NCI-H82 treated with DMSO at 0.1 percent for 48 hours (cell line): ENCODE measurements at regions not wholly inside any gene's neighbourhood (a gene's known extent, or its start where the extent isn't known, plus 50 kb on each side); places are given as distances from the start of the nearest gene placed in this dataset.
"Not testable (repeated sequence)": the region's sequence is repeated elsewhere in the genome, so short reads cannot be mapped to it uniquely, and the experiment has no call there.

Experiments used
- DNase-seq: peaks from one replicate; lab custom pipeline; 2025; ENCODE audit not compliant: unreplicated experiment; lab: John Stamatoyannopoulos, UW

- no peak for DNase-seq
These were observed 115.4 kb upstream of the GBE1 start for GRCh38 chr3:81876826-81877225.

- no peak for DNase-seq
These were observed 113.3 kb upstream of the GBE1 start for GRCh38 chr3:81874738-81875137.

- no peak for DNase-seq
These were observed 111.1 kb upstream of the GBE1 start for GRCh38 chr3:81872566-81872965.

- DNase-seq, result no peak
These were observed 110.1 kb upstream of the GBE1 start for GRCh38 chr3:81871358-81872155.

GRCh38 chr3:81869382-81869781 lies 107.9 kb upstream of the GBE1 start:
- DNase-seq, result no peak

GRCh38 chr3:81868597-81868996 lies 107.2 kb upstream of the GBE1 start:
- DNase-seq, result no peak

GRCh38 chr3:81867875-81868274 lies 106.4 kb upstream of the GBE1 start:
- no peak for DNase-seq

- DNase-seq, result not testable (repeated sequence)
These were observed 103.7 kb upstream of the GBE1 start for GRCh38 chr3:81865164-81865563.

GRCh38 chr3:81864272-81864671 lies 102.8 kb upstream of the GBE1 start:
- DNase-seq, result no peak

- DNase-seq, result no peak
These were observed 102.3 kb upstream of the GBE1 start for GRCh38 chr3:81863756-81864155.

- no peak for DNase-seq
These were observed 100.1 kb upstream of the GBE1 start for GRCh38 chr3:81861593-81861992.

GRCh38 chr3:81859524-81859923 lies 98.1 kb upstream of the GBE1 start:
- no peak for DNase-seq

- no peak for DNase-seq
These were observed 92.0 kb upstream of the GBE1 start for GRCh38 chr3:81853431-81853830.

- no peak for DNase-seq
These were observed 89.7 kb upstream of the GBE1 start for GRCh38 chr3:81851176-81851575.

- DNase-seq, result no peak
These were observed 85.5 kb upstream of the GBE1 start for GRCh38 chr3:81846988-81847387.

GRCh38 chr3:81841540-81841939 lies 80.1 kb upstream of the GBE1 start:
- DNase-seq, result no peak

- DNase-seq, result no peak
These were observed 78.2 kb upstream of the GBE1 start for GRCh38 chr3:81839504-81840094.

- no peak for DNase-seq
These were observed 77.0 kb upstream of the GBE1 start for GRCh38 chr3:81838457-81838856.

- no peak for DNase-seq
These were observed 75.7 kb upstream of the GBE1 start for GRCh38 chr3:81837071-81837593.

GRCh38 chr3:81829937-81830336 lies 68.5 kb upstream of the GBE1 start:
- no peak for DNase-seq

GRCh38 chr3:81829272-81829671 lies 67.8 kb upstream of the GBE1 start:
- not testable (repeated sequence) for DNase-seq

- DNase-seq, result no peak
These were observed 62.5 kb upstream of the GBE1 start for GRCh38 chr3:81823882-81824395.
